CD14-positive monocyte (primary cell): ENCODE measurements at regions not wholly inside any gene's neighbourhood (a gene's known extent, or its start where the extent isn't known, plus 50 kb on each side); places are given as distances from the start of the nearest gene placed in this dataset.

Source experiments
- DNase-seq, 3 donors: peaks; one replicate each; pipeline ENCODE4 v3.0.0-alpha.2; 2011 to 2022
- H2AFZ ChIP-seq: 2 replicates; pipeline ENCODE4 v1.6.0; 2012; ENCODE audit warnings: mild to moderate bottlenecking, low read depth, low read length, inconsistent platforms; ENCODE audit not compliant: insufficient read depth, poor library complexity, severe bottlenecking
- H3K27ac ChIP-seq, 2 donors: 1 replicate in 1 of 2; 2 replicates in 1 of 2; pipeline ENCODE4 v1.5.1; 2012 to 2013; ENCODE audit warnings: low read length in 2 of 2, control low read depth in 1 of 2, inconsistent platforms in 1 of 2, low read depth in 1 of 2, mild to moderate bottlenecking in 1 of 2
- H3K27me3 ChIP-seq, 2 donors: one replicate each; pipeline versions ENCODE4 v1.6.0 to v1.6.1; 2011 to 2013; ENCODE audit warnings: low read length in 2 of 2; ENCODE audit not compliant: control insufficient read depth in 2 of 2, insufficient read depth in 2 of 2
- H3K36me3 ChIP-seq, 2 donors: replicated peaks in 1 of 2; 1 replicate in 1 of 2; 2 replicates in 1 of 2; pipeline versions ENCODE4 v1.5.1 to v1.6.1; 2012 to 2013; ENCODE audit warnings: low read length in 2 of 2, control low read depth in 1 of 2, inconsistent platforms in 1 of 2, mild to moderate bottlenecking in 1 of 2; ENCODE audit not compliant: insufficient read depth in 2 of 2, control insufficient read depth in 1 of 2
- H3K4me1 ChIP-seq, 2 donors: 1 replicate in 1 of 2; 2 replicates in 1 of 2; pipeline versions ENCODE4 v1.5.1 to v1.6.1; 2012 to 2013; ENCODE audit warnings: low read length in 2 of 2, control low read depth in 1 of 2, inconsistent platforms in 1 of 2, mild to moderate bottlenecking in 1 of 2, moderate library complexity in 1 of 2; ENCODE audit not compliant: insufficient read depth in 2 of 2, control insufficient read depth in 1 of 2
- H3K4me2 ChIP-seq: replicated peaks from 2 replicates; pipeline ENCODE3; 2012; ENCODE audit warnings: low read length, moderate library complexity, mild to moderate bottlenecking; ENCODE audit not compliant: poor library complexity, severe bottlenecking; ENCODE audit errors: extremely low read depth
- H3K4me3 ChIP-seq, 3 experiments: fragments of 200-600 bp in 1 of 3; sonication (generic) in 1 of 3; replicated peaks in 1 of 3; 1 replicate in 2 of 3; 2 replicates in 1 of 3; pipeline ENCODE4 v1.5.1; 2011 to 2013; ENCODE audit warnings: low read length in 3 of 3, mild to moderate bottlenecking in 3 of 3, control low read depth in 2 of 3, low read depth in 2 of 3, inconsistent platforms in 1 of 3, moderate library complexity in 1 of 3
- H3K79me2 ChIP-seq: 2 replicates; pipeline ENCODE4 v1.6.0; 2012; ENCODE audit warnings: mild to moderate bottlenecking, control low read depth, inconsistent platforms, low read length, moderate library complexity; ENCODE audit not compliant: insufficient read depth
- H3K9ac ChIP-seq: 2 replicates; pipeline ENCODE4 v1.6.0; 2017; ENCODE audit warnings: low read length, mild to moderate bottlenecking; ENCODE audit not compliant: insufficient read depth, poor library complexity, severe bottlenecking
- H3K9me3 ChIP-seq, 2 donors: replicated peaks in 1 of 2; 1 replicate in 1 of 2; 2 replicates in 1 of 2; pipeline versions ENCODE4 v1.5.1 to v1.6.1; 2012 to 2013; ENCODE audit warnings: low read length in 2 of 2, control low read depth in 1 of 2; ENCODE audit not compliant: control insufficient read depth in 1 of 2, insufficient read depth in 1 of 2
- H4K20me1 ChIP-seq: 2 replicates; pipeline ENCODE4 v1.6.0; 2012; ENCODE audit warnings: mild to moderate bottlenecking, low read length, control low read depth, moderate library complexity; ENCODE audit not compliant: insufficient read depth
- H3K27ac Mint-ChIP-seq, 7 donors: one replicate each; pipeline ENCODE4 v1.8.0; 2020; ENCODE audit warnings: mild to moderate bottlenecking in 7 of 7, mixed read lengths in 7 of 7, moderate library complexity in 6 of 7, inconsistent platforms in 2 of 7
- H3K27me3 Mint-ChIP-seq, 3 donors: one replicate each; pipeline ENCODE4 v1.8.0; 2021 to 2022; ENCODE audit warnings: low read depth in 3 of 3, mild to moderate bottlenecking in 3 of 3, mixed read lengths in 3 of 3, moderate library complexity in 3 of 3, inconsistent platforms in 1 of 3
- H3K36me3 Mint-ChIP-seq, 2 donors: one replicate each; pipeline ENCODE4 v1.8.0; 2020; ENCODE audit warnings: mixed read lengths in 2 of 2, inconsistent platforms in 1 of 2, mild to moderate bottlenecking in 1 of 2
- H3K4me1 Mint-ChIP-seq: one replicate; pipeline ENCODE4 v1.8.0; 2020; ENCODE audit warnings: mild to moderate bottlenecking, mixed read lengths
- H3K4me3 Mint-ChIP-seq, 2 donors: one replicate each; pipeline ENCODE4 v1.8.0; 2020; ENCODE audit warnings: mild to moderate bottlenecking in 2 of 2, mixed read lengths in 2 of 2, moderate library complexity in 1 of 2
- H3K9me3 Mint-ChIP-seq, 7 donors: one replicate each; pipeline ENCODE4 v1.8.0; 2020 to 2022; ENCODE audit warnings: mixed read lengths in 7 of 7, mild to moderate bottlenecking in 6 of 7, moderate library complexity in 6 of 7, inconsistent platforms in 2 of 7
- WGBS: methylation state at CpG from one replicate; pipeline ENCODE4 v1.1.5; 2013; ENCODE audit warnings: missing lambda C conversion rate; ENCODE audit not compliant: insufficient coverage; 5-methylcytosine and 5-hydroxymethylcytosine counted together
- intact Hi-C, 2 donors: fragments of 100-400 bp; cut with micrococcal nuclease; formaldehyde crosslinking; loops; one replicate each; pipeline versions ENCODE4 v1.15.0 to v1.15.1; 2023
- TF ChIP-seq, protein P1 (sequence below): fragments of 200-600 bp; IDR thresholded peaks from one replicate; pipeline ENCODE4 v1.8.0; 2022; ENCODE audit warnings: antibody characterized with exemption, mild to moderate bottlenecking

- H3K27me3 ChIP-seq, result peaks cover 20 to 35% of the 10 kb centered on the region in 2 donors
- no peaks in the 10 kb centered on the region for H3K4me1 ChIP-seq
- peaks cover 0 to 20% (median 3%) of the 10 kb centered on the region in 7 donors for H3K9me3 Mint-ChIP-seq
- H3K4me2 ChIP-seq, result no peak overlapping the region
- peaks cover 0 to 9% of the 10 kb centered on the region in 2 donors for H3K9me3 ChIP-seq
- no peak overlapping the region for H3K27ac Mint-ChIP-seq
- no peak overlapping the region for H3K9ac ChIP-seq
- no peak overlapping the region for H3K27ac ChIP-seq
- peak overlapping the region in 1 of 2 donors; percentile 29 for H3K4me3 Mint-ChIP-seq
- no peaks in the 10 kb centered on the region for H4K20me1 ChIP-seq
- no peaks in the 10 kb centered on the region for H3K36me3 ChIP-seq
- H3K79me2 ChIP-seq, result no peaks in the 10 kb centered on the region
- WGBS, result 30% methylated on average over 2 of the region's 14 CpGs
- no peak overlapping the region for H3K4me3 ChIP-seq
- DNase-seq, result no peak
- peaks cover 42 to 55% (median 49%) of the 10 kb centered on the region in 3 donors for H3K27me3 Mint-ChIP-seq
- TF ChIP-seq, protein P1, sequence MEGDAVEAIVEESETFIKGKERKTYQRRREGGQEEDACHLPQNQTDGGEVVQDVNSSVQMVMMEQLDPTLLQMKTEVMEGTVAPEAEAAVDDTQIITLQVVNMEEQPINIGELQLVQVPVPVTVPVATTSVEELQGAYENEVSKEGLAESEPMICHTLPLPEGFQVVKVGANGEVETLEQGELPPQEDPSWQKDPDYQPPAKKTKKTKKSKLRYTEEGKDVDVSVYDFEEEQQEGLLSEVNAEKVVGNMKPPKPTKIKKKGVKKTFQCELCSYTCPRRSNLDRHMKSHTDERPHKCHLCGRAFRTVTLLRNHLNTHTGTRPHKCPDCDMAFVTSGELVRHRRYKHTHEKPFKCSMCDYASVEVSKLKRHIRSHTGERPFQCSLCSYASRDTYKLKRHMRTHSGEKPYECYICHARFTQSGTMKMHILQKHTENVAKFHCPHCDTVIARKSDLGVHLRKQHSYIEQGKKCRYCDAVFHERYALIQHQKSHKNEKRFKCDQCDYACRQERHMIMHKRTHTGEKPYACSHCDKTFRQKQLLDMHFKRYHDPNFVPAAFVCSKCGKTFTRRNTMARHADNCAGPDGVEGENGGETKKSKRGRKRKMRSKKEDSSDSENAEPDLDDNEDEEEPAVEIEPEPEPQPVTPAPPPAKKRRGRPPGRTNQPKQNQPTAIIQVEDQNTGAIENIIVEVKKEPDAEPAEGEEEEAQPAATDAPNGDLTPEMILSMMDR, result no peak
- H3K4me1 Mint-ChIP-seq, result no peaks in the 10 kb centered on the region
- intact Hi-C loops, result no loop called here
- no peak overlapping the region for H2AFZ ChIP-seq
- peaks cover 0 to 2% of the 10 kb centered on the region in 2 donors for H3K36me3 Mint-ChIP-seq
Observed at GRCh38 chrX:791479-792034, 161.0 kb downstream of the SHOX start.

- intact Hi-C loops, result no loop called here
- Histone ChIP-seq H3K27me3 (peaks cover 20 to 35% of the 10 kb centered on the region in 2 donors), H3K4me2 (no peak overlapping the region), H3K4me1 (no peaks in the 10 kb centered on the region), H3K36me3 (no peaks in the 10 kb centered on the region), H3K4me3 (no peak overlapping the region), H3K9me3 (peaks cover 0 to 9% of the 10 kb centered on the region in 2 donors), H3K79me2 (no peaks in the 10 kb centered on the region), H4K20me1 (no peaks in the 10 kb centered on the region), H3K27ac (no peak overlapping the region), H2AFZ (no peak overlapping the region), H3K9ac (no peak overlapping the region)
- peaks cover 0 to 2% of the 10 kb centered on the region in 2 donors for H3K36me3 Mint-ChIP-seq
- WGBS, result 26% methylated on average over 25 of the region's 30 CpGs
- TF ChIP-seq, protein P1, result no peak
- peaks cover 0 to 20% (median 3%) of the 10 kb centered on the region in 7 donors for H3K9me3 Mint-ChIP-seq
- DNase-seq, result no peak
- H3K4me1 Mint-ChIP-seq, result no peaks in the 10 kb centered on the region
- H3K27ac Mint-ChIP-seq, result no peak overlapping the region
- H3K27me3 Mint-ChIP-seq, result peaks cover 42 to 55% (median 47%) of the 10 kb centered on the region in 3 donors
- H3K4me3 Mint-ChIP-seq, result peak overlapping the region in 1 of 2 donors; percentile 80
Observed at GRCh38 chrX:790783-791360, 160.3 kb downstream of the SHOX start.
